GM21360 (cell line): ENCODE measurements at regions not wholly inside any gene's neighbourhood (a gene's known extent, or its start where the extent isn't known, plus 50 kb on each side); places are given as distances from the start of the nearest gene placed in this dataset.
A peak's percentile ranks its signal among the peaks of the same experiment; 100 is the strongest.

Experiments
- ATAC-seq: cut with Tn5 transposase; IDR thresholded peaks from one replicate; pipeline ENCODE4 v1.9.1; 2021; ENCODE audit warnings: mild to moderate bottlenecking, moderate library complexity; ENCODE audit not compliant: unreplicated experiment

DNA sequence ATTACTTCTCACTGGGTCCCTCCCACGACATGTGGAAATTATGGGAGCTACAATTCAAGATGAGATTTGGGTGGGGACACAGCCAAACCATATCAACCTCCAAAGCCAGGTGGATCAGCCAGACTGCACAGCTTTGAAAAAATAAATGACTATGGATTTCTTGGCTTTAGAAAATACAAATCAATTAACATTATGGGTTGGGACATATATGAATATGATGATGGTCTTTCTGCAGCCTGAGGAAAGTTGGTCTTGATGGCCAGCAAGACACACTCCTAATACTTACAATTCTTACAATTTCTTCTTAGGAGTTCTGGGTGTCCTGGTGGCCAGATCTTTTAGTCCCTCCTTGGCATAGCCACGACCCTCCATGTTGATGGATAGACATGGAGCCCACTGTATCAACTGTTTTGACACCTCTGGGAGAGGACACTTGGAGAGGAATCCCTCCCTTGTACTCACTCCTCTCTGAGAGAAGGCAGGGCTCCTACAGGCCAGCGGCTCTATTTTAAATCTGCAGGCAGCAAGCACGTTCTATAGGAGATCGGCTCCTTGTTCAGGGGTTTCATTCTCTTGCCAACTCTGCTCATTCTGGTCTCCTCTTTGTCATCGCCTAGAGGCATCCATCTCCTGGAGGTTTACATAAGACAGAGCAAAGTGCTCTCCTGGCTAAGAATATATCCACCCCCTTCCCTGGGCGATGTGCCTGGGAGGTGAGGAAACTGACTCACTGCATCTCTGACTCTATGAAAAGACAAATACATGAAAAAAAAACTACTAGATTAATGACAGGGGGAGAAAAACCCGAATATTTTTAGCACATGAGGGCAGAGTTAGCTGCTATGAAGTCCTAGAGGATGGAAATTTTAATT lies 145.9 kb downstream of the CARTPT start:
- no peak for ATAC-seq

DNA sequence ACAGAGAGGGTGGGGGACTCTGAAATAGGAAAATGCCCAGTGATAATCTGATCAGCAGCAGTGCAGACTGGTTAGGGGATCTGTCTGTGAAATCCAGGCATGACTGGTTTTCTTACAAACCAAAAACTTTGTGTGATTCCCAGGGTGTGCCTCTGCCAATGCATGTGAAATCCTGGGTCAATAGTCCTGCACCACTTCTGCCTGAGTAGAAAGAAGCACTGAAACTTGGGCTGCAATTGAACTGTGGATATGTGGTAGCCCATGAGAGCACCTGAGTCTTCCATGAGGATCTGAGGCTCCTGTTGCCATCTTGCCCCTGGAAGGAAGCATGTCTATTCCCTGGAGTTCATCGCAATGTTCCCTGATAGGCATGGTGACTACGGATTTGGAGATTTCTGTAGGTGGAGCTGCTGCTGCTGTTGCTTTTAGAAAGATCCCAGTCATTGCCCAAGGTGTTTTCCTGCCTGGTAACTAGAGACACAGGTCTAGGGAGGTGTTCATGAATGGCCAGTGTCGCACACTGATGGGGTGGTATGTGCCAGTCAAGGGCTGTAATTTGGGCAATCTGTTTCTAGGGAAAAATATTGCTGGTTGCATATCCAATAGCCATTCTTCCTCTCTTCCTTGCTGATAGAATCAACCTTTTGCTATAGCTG lies 146.7 kb downstream of the CARTPT start:
- no peak for ATAC-seq

DNA sequence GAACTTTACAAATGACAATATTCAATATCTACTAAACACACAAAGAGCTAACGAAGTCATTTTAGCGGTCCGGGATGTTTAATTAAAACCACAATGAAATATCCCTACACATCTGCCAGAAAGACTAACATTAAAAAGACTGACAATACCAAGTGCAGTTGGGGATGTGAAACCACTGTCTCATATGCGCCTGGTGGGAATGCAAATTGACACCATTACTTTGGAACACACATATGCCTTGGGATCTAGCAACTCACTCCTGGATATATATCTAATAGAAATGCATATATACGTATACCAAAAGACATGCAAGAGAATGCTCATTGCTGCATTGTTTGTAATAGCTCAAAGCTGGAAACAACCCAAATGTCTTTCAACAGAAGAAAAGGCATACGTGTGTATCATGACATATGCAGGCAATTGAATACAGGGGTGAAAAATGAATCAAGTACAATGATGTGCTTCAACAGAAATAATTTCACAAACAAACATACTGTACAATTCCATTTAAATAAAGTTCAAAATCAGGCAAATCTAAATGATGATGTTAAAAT lies 153.3 kb downstream of the CARTPT start:
- ATAC-seq, result no peak

DNA sequence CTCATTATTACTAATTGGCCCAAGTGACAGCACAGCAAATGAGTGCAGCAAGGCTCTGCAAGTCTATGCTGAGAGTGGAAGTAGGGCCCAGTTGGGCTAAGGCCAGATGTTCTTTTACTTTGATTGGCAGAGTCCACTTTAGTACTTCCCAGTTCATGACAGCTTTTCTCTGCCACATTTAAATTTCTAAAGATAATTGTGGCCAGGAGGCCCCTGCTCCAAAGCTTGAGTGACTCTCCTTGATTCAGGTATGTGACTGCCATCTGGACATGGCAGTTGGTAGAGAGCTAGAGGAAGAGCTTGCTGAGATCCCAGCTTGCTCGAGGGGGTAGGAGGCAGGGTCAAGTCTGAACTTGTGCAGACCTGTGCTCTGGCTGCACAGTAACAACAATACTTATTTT lies 154.1 kb downstream of the CARTPT start:
- no peak for ATAC-seq

DNA sequence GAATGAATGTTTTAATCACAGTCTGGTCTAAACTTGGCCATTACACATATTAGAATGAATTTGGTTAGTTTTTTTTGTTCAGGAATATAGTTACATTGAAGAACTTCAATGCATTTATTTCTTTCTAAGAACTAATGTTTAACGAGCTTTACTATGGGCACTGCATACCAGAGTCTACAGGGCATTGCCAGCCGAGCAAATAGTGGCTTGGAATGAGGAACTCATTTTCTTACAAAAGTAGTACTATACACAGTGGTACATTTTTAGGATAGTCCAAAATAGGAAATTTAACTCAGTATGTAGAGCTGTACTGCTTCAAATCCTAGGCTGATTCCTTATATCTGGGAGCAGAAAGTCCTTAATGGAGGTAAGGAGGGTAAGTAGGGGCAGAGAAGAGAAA lies 155.4 kb downstream of the CARTPT start:
- ATAC-seq, result no peak

DNA sequence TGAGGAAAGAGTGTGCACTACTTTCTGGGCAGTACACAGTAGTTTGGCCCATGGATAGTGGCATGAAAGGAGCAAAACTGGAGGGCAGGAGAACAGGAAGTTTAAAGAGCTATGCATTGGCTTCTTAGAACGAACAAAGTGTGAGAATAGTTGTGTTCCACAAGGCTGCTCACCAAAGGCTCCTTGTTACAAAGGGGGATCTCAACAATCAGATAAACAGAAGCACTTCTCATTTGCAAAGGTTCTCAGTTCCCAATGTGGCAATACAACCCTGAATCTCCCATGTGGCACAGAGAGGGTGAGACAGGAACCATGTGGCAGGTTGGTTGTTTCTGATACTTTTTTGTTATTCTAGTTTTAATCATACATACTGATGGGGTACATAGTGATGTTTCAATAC lies 158.4 kb downstream of the CARTPT start:
- no peak for ATAC-seq

DNA sequence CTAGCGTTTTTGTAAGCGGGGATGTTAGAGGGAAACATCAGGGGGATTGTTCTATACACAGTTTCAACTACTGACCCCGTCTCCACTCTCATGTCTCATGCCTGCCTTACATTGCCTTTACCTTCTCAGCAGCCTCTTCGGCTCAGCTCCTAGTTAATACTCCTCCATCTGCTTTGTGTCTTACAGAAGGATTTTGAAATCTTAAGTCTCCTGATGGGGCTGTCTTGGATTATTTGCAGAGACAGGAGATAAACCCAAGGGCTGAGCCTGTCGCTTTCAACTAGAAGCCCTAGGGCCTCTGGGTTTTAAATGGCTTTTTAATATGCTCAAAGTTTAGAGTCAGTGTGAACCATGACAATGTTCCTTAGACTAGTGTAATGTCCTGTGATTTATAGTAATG lies 161.5 kb downstream of the CARTPT start:
- ATAC-seq, result no peak

DNA sequence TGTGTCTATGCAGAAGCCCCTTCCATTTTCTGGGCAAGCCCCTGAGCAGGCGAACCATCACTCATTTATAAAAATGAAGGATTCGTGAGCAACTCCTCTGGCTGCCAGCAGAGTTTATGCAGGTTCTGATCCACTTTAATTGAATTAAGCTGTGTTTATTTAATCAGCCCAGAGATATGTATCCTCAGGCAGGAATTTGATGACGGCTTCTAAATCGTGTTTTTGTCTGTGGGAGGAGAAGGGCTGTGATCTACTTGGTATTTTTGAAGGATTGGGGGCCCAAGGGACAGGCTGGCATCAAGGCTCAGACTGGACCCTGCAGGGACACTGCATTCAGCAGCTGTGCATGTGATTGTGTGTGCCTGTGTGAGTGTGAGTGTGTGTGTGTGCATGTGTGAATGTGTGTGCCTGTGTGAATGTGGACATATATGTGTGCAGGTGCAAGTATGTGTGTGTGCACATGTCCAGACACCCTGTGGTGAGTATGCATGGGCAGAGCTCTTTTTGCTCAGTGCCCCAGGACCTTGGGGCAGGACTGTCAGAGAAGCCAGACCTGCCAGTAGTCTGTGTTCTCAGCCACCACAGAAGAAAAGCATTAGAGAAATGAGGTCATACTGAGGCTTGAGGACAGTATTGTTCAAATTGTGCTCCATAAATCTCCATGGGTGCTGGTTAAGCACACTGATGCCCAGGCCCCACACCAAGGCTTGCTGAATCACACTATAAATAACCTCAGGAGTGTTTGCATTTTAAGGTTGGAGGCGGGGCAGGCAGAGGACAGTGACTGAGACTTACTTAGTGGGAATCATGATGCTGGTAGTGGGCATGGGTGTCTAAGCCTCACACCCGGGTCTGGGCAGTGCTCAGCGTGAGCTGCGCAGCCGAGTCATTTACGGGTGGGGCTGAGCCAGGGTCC lies 164.0 kb downstream of the CARTPT start:
- ATAC-seq, result no peak

DNA sequence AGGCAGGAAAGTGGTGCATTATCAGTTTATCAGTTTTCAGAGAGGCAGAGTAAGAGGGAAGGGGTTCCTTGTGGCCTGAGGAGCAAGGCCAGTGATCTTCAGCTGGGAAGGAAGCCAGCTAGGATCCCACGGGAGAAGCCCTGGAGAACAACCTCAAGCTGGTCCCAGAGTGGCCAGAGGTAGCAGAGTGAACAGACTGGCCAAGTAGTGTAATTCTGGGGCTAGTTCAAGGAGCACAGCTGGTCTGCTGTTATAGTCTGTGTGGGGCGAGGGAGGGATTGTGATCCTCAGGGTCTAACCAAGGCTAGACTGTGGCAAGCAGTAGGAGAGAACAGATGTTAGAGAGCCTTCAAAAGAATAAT lies 164.6 kb downstream of the CARTPT start:
- ATAC-seq, result no peak

DNA sequence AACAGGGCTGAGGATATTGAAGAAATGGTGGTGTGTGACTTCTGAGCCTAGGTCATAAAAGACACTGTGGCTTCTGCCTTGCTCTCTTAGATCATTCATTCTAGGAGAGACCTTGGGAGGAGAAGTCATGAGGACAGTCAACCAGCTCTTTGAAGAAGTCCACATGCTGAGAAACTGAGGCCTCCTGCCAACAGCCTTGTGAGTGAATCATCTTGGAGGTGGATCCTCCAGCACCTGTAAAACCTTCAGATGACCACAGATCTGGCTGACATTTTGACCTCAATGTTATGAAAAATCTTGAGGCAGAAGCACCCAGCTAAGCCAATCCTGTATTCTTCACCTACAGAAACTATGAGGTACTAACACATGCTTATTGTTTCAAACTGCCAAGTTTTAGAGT lies 165.9 kb downstream of the CARTPT start:
- no peak for ATAC-seq

DNA sequence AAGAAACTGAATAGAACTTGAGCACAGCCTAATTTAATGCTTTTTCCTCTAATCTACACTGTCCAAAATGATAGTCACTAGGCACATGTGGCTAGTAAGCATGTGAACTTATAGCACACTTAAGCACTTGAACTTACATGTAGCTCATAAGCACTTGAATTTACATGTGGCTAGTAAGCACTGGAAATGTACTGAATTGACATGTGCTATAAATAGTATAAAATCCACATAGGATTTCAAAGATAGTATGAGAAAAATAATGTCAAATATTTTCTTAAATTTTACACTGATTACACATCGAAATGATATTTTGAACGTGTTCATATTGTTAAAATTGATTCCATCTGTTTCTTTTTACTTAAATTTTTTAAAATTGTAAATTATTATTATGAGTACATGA lies 167.3 kb downstream of the CARTPT start:
- no peak for ATAC-seq

DNA sequence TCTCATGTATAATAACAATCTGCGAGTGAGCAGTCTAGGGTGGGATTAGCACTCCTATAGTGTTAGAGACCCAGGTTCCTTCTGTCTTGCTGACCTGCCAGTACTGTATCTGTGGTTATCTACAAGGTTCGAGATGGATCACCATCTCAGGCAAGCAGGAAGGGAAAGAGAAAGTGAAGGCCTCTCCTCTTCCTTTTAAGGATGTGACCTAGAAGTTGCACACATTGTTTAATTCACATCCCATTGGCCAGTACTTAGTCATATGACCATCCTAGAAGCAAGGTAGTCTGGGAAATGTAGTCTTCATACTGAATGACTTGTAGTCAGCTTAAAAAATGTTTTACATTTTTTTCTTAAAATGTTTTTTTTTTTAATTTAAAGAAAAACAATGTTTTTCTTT lies 168.6 kb downstream of the CARTPT start:
- ATAC-seq, result peak; percentile 99

DNA sequence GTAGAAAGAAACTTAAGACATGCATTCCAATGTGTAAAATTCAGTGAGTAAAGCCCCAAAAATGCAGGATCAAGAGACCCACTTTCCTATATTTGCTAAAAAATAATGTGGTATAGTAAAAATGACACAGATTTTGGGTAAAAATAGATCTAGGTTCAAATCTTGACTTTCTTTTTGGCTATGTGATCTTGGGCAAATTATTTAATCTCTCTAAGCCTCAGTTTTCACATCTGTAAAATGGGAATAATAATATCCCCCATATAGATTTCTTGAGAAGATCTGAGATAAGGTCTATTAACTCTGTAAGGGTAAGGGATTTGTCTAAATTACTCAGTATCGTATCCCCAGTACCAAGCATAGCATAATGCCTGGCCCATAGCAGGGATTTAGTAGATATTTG lies 172.3 kb downstream of the CARTPT start:
- no peak for ATAC-seq

DNA sequence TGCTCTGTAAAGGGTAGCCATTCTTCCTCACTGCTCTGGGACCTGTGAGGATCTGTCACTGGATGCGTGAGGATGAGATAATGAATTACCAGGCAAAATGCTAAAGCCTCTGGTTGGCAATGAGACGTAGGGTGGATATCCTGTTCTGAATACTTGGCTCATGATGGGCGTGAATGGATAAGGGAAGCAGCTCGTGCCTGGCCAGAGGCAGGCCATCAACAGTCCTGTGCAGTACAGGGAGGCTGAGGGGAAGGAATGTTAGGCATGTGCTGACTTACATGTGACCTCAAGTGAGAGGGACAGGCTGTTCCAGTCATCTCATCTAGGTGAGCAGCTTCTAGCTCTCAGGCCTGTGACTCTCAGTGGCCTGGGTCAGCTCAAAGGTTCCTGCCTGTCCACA lies 172.8 kb downstream of the CARTPT start:
- no peak for ATAC-seq

DNA sequence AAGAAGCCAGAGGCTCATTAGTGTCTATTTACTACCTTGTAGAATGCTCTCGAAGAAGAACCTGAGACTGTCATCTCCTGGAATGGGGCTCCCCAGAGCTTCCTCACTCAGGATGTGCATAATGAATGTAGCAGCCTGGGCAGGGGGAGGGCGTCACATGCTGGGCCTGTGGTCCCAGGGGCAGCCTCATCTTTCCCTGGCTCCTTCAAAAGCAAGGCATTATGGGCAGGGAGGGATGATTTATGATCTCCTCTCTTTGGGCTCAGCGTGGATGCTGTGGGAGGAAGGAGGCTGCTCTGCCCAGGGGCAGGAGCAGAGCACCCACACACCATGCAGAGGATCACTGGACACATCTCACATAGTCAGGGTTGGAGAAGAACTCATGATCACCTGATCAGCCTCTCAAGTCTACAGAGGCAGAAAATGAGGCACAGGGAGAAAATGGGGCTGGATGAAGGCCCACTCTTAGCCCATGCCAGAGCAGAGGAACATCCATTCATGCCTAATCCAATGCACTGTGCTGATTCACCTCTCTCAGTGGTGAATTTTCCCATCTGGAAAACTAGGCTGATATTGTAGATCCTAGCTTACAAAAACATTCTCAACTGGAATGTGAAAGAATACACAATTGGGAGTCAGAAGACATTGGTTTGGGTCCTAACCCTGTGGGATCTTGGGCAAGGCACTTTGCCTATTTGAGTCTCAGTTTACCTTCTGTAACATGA lies 173.7 kb downstream of the CARTPT start:
- no peak for ATAC-seq

DNA sequence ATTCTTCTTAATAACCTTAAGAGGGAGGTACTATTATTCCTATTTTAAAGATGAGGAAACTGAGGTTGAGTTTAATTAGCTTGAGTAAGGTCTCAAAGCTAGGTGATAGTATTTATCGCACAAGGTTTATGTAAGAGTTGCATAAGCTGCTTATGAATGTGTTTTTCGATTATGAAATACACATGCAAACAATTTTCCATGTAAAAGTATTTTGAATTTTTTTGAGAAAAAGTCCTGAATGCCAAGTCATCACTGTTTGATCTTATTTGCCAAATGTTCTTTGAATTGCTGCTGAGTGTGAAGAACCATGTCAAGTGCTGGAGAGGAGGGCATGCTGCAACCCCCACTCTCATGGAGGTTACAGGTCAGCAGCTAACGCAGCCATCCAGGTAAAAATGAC lies 174.4 kb downstream of the CARTPT start:
- ATAC-seq, result no peak

DNA sequence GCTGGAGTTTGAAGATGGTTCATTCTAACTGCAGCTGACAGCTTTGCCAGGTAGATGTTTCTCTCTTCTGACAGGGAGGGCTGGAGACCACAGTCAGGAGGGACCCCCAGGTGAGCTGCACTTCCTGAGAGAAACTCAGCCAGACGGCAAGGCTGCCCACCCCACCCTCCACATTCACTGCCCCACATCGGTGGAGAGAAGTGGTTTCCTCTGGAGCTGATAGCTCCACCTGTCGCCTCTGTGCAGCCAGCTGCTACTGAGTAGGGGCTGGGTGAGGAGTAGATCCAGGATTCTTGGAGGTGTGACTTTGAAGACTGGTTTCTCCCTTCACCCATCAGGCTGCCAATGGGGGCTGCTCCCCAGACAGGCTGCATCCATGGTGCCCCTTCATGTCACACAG lies 175.0 kb downstream of the CARTPT start:
- ATAC-seq, result no peak

DNA sequence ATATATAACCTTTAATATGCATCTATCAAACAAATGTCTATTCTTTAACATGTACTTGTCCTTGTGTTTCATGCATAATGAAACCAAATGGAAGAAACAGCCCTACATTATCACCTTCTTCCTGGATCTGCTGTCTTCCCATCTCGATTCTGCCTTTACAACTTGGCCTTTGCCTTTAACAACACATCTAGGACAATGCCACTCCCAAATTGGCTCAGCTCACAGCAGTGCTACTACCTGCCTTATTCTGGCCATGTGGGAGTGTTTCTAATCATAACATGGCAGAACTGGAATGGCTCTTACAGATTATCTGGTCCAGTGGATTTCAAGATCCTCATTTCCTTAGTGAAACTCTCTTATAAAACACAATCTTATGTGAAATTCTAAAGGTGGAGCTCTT lies 176.5 kb downstream of the CARTPT start:
- no peak for ATAC-seq

DNA sequence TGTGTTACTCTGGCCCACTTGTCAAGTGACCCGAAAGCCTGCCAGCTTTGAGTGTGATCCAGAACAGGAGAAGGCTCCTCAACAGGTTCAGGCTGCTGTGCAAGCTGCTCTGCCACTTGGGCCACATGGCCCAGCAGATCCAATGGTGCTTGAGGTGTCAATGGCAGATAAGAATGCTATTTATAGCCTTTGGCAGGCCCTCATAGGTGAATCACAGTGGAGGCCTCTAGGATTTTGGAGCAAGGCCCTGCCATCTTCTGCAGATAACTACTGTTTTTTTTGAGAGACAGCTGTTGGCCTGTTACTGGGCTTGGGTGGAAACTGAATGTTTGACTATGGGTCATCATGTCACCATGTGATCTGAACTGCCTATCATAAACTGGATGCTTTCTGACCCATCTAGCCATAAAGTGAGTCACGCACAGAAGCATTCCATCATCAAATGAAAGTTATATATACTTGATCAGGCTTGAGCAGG lies 180.8 kb downstream of the CARTPT start:
- no peak for ATAC-seq

DNA sequence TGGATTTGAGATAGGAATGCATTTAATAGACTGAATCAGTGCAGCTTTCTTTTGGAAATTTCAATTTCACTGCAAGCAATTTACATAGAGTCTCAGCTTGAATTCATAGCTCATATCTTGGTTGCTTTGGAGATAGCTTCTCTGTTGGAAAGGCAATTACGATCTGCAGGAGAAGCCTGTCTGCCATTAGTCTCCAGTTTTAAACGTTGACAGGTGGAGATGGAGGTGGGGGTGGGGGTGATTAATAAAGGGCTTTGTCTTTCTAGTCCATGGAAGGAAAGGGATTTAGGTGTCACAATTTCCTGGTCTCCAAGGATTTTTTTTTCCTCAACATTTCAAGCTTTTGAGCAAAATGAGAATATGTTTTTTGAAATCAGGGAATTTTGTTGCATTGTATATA lies 184.7 kb downstream of the CARTPT start:
- no peak for ATAC-seq

DNA sequence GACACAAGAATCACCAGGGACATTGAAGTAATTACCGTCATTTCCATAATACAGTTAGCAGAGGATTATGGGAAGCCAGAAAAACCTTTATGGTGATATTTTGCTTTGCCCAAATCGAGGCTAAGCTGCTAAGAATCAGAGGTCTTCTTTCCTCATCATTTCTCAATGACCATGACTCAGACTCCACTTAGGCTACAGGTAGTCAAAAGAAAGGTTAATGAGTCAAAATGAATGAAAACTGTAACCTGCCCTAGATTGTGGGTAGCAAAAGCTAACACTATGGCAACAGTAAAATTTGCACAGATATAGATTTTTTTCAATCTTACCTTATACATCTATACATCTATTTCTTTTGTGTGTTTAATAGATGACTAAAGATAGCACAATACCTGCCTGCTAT lies 185.8 kb downstream of the CARTPT start:
- no peak for ATAC-seq
